Brain microvascular endothelial cell (primary cell): ENCODE measurements at regions not wholly inside any gene's neighbourhood (a gene's known extent, or its start where the extent isn't known, plus 50 kb on each side); places are given as distances from the start of the nearest gene placed in this dataset.

Source experiments
- DNase-seq: peaks from one replicate; pipeline ENCODE4 v3.0.0-alpha.2; 2020
- H3K27ac ChIP-seq: fragments of 250-450 bp; sonication (Bioruptor Pico); 2 replicates; pipeline ENCODE4 v1.5.1; 2020; ENCODE audit warnings: mild to moderate bottlenecking, moderate library complexity
- H3K27me3 ChIP-seq: fragments of 250-450 bp; sonication (Bioruptor Pico); replicated peaks from 2 replicates; pipeline ENCODE4 v1.5.1; 2020; ENCODE audit warnings: mild to moderate bottlenecking
- H3K36me3 ChIP-seq: fragments of 250-450 bp; sonication (Bioruptor Pico); replicated peaks from 2 replicates; pipeline ENCODE4 v1.5.1; 2020; ENCODE audit warnings: mild to moderate bottlenecking
- H3K4me3 ChIP-seq: 2 replicates; pipeline ENCODE4 v1.5.1; 2011; ENCODE audit warnings: low read depth, mild to moderate bottlenecking, control low read depth, low read length, moderate library complexity
- in situ Hi-C: cut with HindIII; loops from 2 replicates; pipeline ENCODE4 v1.10.0; 2017; ENCODE audit warnings: low sequenced_read_pairs, low pct_ligation_motif_present
- TF ChIP-seq, protein P1 (sequence below): IDR thresholded peaks from 2 replicates; pipeline ENCODE4 v1.5.1; 2011; ENCODE audit warnings: low read depth, mild to moderate bottlenecking, moderate library complexity, low read length, control low read depth, inconsistent platforms; ENCODE audit errors: missing control alignments

DNA sequence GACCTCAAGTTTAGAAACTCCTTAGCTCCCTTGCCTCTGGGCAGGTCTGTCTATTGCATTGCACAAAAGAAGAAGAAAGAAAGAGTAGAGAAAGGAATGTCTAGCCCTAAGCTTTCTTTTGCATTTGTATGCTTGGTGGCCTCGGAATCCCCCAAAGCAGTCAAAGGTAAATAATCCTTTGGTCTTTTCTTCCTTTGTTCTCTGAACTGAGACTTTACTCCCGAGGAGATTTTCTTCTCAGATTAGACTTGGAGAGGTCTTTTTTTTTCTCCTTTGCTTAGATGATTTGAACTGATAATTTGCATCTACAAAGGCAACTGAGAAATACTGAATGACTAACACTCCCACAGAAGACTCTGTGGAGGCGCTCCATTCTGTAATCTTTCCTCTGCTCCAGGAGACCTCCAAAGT, 93.2 kb downstream of the AKR1D1 start:
- DNase-seq, result no peak
- in situ Hi-C loops, result no loop called here
- TF ChIP-seq, protein P1, sequence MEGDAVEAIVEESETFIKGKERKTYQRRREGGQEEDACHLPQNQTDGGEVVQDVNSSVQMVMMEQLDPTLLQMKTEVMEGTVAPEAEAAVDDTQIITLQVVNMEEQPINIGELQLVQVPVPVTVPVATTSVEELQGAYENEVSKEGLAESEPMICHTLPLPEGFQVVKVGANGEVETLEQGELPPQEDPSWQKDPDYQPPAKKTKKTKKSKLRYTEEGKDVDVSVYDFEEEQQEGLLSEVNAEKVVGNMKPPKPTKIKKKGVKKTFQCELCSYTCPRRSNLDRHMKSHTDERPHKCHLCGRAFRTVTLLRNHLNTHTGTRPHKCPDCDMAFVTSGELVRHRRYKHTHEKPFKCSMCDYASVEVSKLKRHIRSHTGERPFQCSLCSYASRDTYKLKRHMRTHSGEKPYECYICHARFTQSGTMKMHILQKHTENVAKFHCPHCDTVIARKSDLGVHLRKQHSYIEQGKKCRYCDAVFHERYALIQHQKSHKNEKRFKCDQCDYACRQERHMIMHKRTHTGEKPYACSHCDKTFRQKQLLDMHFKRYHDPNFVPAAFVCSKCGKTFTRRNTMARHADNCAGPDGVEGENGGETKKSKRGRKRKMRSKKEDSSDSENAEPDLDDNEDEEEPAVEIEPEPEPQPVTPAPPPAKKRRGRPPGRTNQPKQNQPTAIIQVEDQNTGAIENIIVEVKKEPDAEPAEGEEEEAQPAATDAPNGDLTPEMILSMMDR, result no peak

DNA sequence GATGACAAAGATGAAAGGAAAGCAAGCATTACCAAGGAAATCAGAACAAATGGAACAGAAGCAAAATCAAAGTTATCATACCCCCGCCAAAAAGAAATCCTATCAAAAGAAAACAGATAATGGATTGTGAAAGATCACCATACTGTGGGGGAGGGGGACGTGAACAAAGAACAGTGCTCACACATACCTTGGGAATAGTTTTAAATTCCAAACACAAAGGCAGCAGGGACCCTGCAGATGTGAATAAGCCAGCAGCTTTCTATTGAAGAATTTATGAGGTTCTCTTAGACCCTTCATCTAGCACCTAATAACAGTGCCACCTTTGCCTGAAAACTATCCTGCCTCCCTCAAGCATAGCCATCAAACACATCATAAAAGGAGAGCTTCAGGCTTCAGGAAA, 94.0 kb downstream of the AKR1D1 start:
- no peak overlapping the region for H3K4me3 ChIP-seq
- DNase-seq, result no peak
- no peak overlapping the region for H3K27ac ChIP-seq
- H3K36me3 ChIP-seq, result no peaks in the 10 kb centered on the region
- no peaks in the 10 kb centered on the region for H3K27me3 ChIP-seq
- TF ChIP-seq, protein P1, result no peak
- in situ Hi-C loops, result no loop called here

More for the DNA sequence above, 93.2 kb downstream of the AKR1D1 start:
- Histone ChIP-seq H3K4me3 (no peak overlapping the region), H3K36me3 (no peaks in the 10 kb centered on the region), H3K27me3 (no peaks in the 10 kb centered on the region), H3K27ac (no peak overlapping the region)

DNA sequence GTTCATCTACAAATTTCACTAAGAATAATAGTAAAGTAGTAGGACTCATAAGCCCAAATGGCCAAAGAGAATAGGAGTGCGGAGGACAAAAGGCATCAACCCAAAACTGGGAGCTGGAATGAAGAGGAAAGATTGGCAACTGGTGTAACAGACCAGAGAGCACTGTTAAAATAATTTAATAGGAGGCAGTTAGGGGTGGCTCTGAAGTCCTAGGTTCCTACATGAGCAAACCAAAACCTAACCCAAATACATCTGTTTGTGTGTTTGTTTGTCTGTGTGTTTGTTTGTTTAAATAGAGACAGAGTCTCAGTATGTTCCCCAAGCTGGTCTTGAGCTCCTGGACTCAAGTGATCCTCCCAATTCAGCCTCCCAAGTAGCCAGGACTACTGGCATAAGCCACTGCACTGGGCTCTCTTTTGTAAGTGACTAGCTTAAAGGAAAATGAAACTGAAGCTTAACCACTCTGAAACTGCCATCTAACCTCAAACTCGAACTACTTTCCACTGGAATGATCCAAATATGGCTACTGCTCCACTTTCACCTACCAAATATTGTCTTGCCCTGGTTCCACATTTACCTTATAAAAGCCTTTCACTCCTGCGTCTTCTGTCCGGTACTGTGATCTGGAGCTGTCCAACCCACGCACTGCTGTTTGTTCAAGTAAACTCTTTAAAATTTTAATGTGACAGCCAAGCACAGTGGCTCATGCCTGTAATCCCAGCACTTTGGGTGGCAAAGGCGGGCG, 94.9 kb downstream of the AKR1D1 start:
- Histone ChIP-seq H3K4me3 (no peak overlapping the region), H3K27ac (no peak overlapping the region), H3K36me3 (no peaks in the 10 kb centered on the region), H3K27me3 (no peaks in the 10 kb centered on the region)
- TF ChIP-seq, protein P1, result no peak
- no peak for DNase-seq
- in situ Hi-C loops, result no loop called here

GRCh38 chr7:138173548-138173947, 97.3 kb downstream of the AKR1D1 start:
- in situ Hi-C loops, result no loop called here
- H3K27me3 ChIP-seq, result no peaks in the 10 kb centered on the region
- TF ChIP-seq, protein P1, result no peak
- H3K4me3 ChIP-seq, result no peak overlapping the region
- H3K36me3 ChIP-seq, result no peaks in the 10 kb centered on the region
- no peak for DNase-seq
- no peak overlapping the region for H3K27ac ChIP-seq

DNA sequence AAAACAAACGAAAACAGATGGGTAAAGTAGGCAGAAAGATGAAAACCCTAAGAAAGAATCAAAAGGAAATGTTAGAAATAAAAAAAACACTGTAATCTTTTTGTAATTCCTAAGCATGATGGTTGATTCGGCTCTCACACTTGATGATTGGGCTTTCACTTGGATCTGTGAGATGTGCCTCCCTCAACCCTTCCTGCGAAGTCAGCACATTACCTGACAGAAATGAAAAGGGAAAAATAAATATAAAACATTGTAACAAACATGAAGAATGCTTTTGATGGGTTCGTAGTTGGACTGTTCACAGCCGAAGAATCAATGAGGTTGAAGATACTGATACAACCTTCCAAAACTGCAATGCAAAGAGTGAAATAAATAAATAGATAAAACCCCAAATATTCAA, 99.8 kb downstream of the AKR1D1 start:
- TF ChIP-seq, protein P1, result no peak
- in situ Hi-C loops, result no loop called here
- Histone ChIP-seq H3K4me3 (no peak overlapping the region), H3K27me3 (no peaks in the 10 kb centered on the region), H3K27ac (no peak overlapping the region), H3K36me3 (no peaks in the 10 kb centered on the region)
- DNase-seq, result no peak

- TF ChIP-seq, protein P1, result no peak
- in situ Hi-C loops, result no loop called here
- DNase-seq, result no peak
- Histone ChIP-seq H3K27me3 (no peaks in the 10 kb centered on the region), H3K4me3 (no peak overlapping the region), H3K36me3 (no peaks in the 10 kb centered on the region), H3K27ac (no peak overlapping the region)
These were observed 107.9 kb downstream of the AKR1D1 start for GRCh38 chr7:138184191-138184590.
